NCI-H1105 (cell line): ENCODE measurements at regions not wholly inside any gene's neighbourhood (a gene's known extent, or its start where the extent isn't known, plus 50 kb on each side); places are given as distances from the start of the nearest gene placed in this dataset.

ENCODE experiments used
- DNase-seq: peaks from one replicate; lab custom pipeline; 2025; lab: John Stamatoyannopoulos, UW

DNA sequence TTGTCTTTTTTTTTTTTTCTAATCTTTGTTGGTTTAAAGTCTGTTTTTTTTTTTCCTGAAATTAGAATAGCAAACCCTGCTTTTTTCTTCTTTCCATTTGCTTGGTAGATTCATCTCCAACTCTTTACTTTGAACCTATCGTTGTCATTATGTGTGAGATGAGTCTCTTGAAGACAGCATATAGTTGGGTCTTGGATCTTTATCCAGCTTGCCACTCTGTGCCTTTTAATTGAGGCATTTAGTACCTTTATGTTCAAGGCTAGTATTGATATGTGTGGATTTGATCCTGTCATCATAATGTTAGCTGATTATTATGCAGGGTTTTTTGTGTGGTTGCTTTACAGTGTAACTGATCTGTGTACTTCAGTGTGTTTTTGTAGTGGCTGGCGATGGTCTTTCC lies 383.8 kb downstream of the MAN2A1 start:
- DNase-seq: no peak

DNA sequence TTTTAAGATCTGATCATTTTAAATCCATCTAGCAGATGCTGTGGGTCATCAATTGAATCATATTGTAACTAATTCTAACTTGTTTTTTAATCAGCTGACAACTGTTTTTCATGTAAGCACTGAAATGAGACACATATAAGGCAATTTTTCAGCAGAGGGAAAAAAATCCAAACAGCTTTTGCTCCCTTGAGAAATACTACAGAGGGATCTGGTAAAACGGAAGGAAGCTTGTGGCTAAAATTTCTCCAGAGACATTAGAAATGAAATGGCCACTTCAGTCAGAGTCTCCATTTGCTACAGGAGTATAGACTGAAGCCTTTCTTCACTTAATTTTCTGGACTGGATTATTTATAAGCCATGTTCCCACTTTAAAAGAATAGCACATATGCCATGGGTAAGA lies 385.9 kb downstream of the MAN2A1 start:
- DNase-seq: no peak

DNA sequence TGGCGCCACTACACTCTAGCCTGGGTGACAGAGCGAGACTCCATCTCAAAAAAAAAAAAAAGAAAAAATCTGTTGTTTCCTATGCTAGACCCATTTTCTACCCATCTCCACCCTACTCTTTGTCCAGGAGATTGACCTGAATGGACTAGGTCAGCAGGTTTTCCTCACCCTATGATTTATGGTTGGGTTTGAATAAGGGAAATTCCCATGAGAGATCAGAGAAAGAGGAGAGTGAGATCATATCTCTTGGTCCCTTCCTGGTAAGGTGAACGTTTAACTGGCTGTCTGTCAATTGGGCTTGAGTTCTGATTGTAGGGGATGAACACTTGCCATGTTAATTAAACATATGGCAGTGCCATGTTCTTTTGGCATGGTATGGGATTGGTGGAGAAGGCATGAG lies 387.4 kb downstream of the MAN2A1 start:
- no peak for DNase-seq

DNA sequence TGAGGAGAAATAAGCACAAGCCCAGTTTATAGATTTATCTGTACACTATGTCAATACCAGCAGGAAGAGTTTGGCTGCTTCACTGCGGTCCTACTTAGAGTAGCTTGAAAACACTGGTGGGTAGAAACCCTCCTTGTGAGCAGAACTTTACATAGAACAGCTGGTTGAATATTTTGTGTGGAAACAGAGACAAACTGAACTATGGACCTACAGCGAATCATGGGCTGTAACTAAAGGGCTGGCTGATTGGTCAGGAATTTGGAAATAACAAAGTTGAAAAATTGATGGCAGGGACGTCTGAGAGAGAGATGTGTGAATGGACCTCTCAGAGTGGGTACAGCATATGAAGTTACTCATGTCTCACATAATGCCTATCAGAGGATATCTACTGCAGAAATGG lies 392.5 kb downstream of the MAN2A1 start:
- no peak for DNase-seq

DNA sequence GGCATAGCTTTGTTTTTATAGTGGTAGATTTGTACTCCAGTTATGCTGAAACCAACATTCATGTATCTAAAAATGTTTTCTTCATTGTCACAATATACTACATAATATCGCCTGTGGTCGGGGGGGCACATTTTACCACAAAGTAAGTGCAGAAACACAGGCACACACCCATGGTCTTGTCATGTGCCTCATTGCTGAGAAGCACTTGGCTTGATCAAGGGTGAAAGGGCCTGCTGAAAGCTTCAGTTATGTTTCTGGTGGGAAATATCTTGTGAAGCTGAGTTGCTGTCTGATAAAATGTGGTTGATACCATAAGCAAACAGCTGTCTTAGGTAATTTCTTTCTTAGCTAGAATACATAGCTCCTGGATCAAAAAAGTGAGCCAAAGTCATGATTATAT lies 393.1 kb downstream of the MAN2A1 start:
- DNase-seq: no peak

DNA sequence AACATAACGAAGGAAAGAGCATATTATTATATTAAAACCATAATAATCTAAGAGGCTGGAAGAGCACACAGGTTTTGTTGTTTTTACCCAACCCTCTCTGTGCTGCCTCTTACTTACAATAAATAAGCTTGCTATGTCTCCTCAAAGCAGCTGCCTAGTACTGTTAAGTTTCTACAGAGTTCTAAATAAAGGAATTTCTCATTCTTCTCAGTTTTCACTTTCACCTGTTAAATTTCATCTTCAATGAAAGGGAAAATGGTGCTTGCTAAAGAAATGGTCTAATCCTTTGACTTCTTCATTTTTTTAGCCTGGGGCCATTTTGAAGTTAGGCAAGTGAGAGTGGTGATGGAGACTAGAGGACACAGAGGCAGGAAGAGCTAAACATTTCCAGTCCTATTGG lies 396.1 kb downstream of the MAN2A1 start:
- no peak for DNase-seq

DNA sequence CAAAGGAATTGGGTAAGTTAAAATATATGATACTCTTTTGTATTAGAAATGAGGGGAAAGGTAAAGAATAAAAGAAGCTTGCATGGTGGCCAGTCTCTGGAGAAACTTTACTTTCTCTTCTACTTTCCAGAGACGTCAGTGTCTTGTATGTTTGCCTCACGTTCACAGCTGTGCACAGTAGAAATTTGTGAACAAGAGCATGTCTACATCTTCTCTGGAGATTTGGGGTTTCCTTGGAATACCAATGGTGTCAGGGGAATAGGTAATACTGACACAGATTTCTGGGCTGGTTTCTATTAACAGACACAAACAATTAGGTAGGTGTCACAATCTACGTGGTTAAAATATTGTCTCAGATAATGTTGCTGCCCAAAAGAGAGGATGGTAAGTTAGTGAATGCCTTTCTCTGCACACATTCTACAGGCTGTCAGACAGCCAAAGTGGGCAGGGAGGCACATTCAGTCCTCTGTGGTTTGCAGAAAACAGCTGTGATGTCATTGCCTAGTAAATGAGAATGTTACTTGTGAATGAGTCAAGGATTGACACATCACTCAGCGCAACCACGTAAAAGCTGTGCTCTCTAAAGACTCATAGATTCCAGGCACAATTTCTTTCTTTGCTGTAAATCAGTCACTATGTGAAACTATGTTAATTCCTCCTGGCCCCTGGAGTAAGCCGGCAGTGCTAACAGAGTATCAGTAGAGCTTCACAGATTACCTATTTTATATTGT lies 397.1 kb downstream of the MAN2A1 start:
- no peak for DNase-seq

DNA sequence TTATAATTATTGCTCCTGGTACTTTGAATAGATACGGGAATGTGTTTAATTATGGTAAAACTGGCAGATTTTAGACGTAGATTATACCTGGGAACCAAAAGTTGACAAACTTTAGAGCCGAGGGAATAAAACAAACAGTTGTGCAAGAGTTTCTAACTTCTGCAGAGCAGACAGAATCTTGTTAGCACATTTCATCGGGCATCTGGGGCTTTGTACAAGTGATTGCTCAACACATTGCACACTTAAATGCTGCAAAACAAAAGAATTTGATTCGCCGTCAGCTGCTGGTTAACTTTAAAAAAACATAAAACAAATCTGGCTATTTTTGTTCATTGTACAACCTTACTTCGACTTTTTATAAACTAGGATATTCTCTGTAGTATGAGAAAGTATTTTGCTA lies 398.1 kb downstream of the MAN2A1 start:
- no peak for DNase-seq

DNA sequence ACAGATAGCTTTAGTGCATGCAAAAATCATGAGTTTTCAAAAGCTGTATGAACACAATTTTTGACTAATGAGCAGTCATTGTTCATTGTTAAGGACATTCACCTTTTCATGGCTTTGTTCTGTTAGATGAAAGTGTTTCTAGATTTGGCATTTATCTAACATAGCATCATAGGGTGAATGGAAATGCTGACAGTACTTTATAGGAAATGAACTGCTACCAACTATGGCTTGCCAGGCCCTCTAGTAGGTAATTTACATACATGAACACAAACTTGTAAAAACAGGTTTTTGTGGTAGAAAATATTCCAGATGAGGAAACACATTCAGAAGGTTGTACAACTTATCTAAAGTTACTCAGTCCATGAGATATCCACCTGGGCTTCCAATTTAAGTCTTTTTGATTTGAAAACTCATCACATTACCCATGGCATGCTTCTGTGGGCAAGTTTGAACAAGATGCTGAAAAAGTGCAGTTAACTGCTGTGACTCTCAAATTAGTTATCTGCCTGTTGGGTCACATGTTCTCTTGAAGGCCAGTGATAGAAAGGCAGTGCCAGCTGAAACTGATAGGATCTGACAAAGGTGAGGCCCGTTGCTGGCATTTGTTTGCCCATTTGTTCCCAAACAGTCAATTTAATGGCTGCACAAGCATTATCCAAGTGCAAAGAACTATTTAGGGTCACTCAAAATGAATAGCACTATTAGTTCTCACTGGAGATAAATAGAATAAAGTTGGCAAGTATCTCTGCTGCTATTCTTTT lies 399.1 kb downstream of the MAN2A1 start:
- DNase-seq: no peak

DNA sequence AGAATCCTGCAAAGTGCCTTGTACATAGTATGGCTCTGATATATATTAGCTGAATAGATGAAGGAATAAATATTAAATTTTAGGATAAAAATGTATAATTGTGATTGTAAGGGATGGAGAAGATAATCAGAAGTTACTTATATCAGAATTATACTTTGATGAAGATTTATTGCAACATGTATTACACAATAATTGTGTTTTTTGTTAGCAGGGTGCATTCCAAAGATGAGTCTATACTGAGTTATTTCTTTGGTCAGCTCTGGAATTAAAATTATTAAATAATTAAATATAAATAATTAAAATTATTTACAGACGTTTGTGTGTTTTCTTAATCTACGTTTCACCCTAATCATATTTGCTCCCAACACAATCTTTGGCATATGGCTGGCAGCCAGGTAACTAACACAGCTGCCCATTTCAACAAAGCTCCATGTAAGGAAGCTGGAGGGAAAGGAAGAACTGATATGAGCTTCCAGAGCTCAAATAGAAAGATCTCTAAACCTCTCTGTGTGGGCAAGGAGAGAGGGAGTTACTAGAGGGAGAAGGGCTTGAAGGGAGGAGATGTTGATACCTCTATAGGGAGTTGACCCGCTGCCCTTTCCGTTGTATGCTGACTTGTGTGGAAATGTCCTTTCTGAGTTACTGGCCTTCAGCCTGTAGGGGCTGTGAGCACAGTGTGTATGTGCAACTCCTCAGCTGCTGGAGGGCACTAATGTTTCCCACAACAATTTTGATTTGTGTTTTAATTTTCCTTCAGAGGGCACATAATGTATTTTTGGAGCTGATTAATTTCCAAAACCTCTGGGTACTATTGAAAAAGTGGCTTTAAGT lies 403.4 kb downstream of the MAN2A1 start:
- DNase-seq: no peak

DNA sequence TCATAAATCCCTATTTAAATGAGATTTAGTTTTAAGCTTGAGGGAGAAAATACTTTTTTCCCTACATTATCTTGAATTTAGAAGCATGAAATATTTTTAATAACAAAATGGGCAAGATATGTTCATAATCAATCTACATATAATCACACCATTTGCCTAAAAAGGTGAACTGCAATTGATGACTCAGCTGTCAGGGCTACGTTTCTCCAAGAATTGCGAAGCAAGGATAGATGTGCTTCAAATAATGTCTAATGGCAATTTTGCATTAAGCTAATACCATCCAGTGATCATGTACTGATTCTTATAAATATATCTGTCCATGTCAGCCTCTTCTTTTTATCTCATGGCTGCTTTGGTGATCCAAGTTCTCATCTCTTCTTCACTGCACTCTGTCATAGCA lies 404.4 kb downstream of the MAN2A1 start:
- DNase-seq: no peak

DNA sequence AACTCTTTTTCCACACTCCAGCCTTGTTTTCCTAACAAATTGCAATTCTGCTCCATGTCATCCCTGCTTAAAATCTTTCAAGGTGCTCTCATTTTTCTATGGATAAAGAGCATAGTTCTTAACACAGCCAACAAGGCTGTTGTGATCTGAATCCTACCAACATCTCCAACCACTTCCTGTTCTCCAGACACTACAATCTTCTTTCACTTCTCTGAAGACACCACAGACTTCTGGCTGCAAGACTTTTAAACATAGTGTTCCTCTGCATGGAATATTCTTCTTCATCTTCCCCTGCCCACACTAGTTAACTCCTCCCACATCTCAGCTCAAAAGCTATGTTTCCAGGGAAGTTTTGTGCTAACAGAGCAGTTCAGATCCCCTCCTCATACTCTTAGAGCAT lies 404.8 kb downstream of the MAN2A1 start:
- no peak for DNase-seq

DNA sequence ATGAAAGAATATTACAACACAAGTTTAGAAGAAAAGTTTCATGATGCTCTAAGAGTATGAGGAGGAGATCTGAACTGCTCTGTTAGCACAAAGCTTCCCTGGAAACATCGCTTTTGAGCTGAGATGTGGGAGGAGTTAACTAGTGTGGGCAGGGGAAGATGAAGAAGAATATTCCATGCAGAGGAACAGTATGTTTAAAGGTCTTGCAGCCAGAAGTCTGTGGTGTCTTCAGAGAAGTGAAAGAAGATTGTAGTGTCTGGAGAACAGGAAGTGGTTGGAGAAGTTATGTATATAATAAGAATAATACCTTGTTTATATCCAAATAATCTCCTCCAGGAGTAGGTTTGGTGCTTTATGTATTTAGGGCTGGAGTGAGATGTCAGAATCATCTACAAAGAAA lies 406.7 kb downstream of the MAN2A1 start:
- no peak for DNase-seq

DNA sequence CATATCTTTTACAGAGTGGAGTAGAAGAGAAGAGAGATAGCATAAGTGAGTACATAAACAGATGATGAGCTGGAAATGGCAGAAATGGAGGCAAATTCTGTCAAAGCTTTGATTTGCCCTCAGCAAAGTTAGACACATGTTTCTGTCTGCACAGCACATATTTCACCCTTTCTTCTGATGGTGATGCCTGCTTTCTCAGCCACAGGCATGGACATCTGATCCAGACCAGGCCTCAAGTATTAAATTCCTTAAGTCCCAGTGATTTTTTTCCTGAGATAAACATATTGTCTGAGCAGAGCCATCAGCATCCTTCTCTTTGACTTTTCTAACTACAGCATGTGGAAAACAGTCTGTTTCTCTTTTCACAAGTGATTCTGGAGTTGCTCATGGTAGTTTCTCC lies 409.8 kb downstream of the MAN2A1 start:
- no peak for DNase-seq

DNA sequence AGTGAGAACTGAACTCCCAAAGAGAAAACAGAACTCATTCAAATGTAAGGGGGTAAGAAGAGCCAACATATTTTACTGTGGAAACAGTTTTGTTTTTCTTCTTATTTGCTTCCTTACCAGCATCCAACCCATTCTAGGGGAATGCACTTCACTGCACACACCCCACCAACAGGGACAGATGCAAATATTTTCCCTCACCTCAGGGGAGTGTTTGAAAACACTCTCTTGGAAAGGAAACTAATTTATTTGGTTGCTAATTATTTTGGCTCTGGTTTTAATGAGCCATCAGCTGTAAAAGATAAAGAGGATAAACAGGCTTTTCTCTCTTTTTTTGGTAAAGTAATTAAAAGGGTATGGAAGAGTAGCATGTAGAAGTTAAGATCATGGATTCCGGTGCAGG lies 413.4 kb downstream of the MAN2A1 start:
- DNase-seq: no peak

DNA sequence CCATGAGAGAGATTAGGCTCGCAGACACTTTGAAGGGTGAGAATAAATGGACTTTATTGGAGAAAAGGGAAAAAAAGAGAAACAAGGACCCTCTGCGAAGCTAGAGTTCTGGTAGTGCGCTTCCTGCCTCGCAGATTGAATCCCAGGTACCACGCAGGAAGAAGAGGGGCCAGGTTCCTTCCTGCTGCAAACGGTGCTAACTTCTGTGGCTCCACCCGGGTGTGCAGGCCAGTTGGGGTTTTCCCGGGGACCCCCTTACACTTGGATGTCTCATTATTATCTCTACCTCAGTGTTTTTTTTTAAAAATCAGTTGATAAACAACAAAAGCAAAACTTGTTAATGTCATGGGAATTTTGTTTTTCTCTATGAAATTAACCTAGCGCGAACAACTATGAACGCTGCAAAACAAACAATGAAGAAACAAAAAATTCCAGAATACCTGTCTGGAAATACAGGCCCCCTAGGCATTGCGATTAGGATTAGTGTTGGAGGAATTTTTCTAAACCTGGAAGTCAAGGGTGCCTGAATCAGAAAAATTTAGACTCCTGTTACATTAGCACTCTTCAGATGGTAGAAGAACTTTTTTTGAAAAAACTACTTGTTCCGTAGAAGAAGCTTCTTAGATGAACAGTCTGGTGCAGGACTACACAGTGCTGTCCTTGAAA lies 414.5 kb downstream of the MAN2A1 start:
- DNase-seq: no peak

DNA sequence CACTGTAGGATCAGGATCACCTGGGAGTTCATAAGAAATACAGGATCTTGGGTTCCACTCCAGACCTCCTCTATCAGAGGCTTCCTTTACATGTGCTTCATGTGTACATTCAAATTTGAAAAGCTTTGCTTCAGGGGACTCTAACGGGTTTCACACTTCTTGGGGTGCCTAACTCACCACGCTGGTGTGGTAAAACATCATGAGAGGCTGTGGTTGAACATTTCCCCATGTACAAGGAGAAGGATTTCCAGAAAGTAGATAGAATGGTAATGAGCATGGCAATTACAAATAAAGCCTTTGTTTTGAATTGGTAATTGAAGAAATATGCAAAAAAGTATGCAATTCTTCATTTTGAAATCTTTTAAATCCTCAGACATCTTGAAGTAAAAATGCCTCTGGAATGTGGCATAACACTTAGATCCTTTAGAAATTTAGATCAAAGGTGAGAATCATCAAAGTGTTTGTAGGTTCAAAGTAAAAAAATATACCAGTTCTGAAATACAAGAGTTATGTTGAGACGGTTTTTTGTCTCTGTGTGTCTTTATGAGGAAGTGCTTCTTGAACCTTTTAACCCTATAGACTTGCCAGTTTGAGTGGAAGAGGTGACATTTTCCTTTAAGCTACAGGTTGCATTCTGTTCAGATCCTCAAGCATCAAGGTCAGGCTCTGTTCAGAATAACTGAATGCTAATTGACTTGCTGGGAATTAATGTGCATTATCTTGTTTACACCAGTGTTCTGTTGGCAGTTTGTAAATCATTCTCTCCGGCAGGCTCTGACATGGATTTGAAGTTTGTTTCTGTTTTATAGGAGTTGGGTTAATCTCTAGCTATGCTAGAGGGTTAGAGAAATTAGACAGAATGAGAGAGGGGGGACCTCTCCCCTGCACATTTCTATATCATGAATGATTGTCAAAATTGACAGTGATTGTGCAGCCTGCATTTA lies 415.3 kb downstream of the MAN2A1 start:
- no peak for DNase-seq

DNA sequence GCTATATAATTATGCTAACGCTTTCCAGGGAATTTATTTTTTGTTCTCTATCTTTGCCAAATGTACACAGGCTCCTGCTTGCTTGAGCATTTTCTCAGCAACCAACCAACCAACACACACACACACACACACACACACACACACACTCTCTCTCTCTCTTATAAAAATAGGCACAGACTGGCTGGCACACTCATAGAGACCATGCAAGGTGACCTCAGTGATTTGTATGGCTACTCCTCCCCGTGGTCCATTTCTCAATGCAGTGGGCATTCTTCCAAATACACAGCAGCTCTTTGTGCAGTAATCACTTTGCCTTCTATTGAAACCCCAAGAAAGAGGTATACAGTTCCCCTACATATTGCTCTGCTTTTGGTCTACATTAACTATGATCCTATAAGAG lies 416.0 kb downstream of the MAN2A1 start:
- DNase-seq: no peak

DNA sequence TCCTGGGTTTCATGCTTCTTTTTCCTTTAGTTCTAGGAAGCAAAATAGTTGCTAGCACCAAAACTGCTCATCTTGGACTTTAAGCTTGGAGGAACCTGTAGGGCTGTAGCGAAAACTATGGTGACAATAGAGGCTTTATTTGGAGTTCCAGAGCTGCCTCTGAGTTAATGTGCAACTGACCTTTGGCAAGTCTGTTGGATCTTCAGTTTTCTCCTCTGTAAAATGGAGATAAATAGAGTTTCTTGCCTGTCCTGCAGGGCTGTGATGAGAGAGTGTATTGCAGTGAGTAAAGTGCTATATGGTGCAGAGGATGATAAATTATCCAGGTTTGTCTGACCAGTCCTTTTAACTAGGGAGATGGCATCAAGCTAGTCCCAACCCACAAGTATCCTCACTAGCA lies 417.0 kb downstream of the MAN2A1 start:
- DNase-seq: no peak

DNA sequence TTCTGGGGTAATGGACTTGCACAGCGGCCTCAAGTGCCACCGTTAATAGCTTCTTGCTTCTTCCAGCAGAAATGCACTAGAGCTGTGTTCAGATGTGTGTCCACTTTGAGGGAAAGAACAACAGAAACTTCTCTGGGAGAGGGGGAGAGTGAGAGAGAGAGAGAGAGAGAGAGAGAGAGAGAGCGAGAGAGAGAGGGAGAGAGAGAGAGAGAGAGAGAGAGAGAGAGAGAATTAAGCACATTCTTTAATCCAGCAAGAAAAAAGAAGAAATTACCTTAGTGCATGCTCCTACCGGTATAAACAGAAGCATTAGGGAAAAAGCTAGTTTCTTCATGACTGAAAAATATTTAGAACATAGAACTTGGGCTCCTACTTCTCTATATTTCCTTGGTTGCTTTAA lies 418.8 kb downstream of the MAN2A1 start:
- DNase-seq: no peak

DNA sequence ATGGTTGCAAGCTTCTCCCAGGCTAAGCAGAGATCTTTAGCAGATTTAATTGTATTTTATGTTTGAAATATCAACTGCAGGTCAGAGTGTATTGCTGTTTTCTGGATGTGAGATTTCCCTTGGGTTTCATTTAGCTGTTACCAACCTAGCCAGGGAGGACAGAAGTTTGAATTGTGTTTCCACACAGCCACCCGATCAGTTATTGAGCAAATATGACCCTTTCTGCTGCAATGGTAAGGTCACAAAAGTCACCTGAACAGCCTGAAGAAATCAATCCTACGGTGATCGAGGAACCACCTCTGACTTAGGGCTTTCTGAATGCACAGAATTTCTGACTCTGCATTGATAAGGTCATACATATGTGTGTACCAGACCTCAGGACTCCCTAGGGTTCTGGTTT lies 419.9 kb downstream of the MAN2A1 start:
- DNase-seq: no peak
